GM19452 (cell line): ENCODE measurements at regions not wholly inside any gene's neighbourhood (a gene's known extent, or its start where the extent isn't known, plus 50 kb on each side); places are given as distances from the start of the nearest gene placed in this dataset.

Experiments
- ATAC-seq: cut with Tn5 transposase; IDR thresholded peaks from one replicate; pipeline ENCODE4 v1.9.1; 2021; ENCODE audit not compliant: unreplicated experiment

DNA sequence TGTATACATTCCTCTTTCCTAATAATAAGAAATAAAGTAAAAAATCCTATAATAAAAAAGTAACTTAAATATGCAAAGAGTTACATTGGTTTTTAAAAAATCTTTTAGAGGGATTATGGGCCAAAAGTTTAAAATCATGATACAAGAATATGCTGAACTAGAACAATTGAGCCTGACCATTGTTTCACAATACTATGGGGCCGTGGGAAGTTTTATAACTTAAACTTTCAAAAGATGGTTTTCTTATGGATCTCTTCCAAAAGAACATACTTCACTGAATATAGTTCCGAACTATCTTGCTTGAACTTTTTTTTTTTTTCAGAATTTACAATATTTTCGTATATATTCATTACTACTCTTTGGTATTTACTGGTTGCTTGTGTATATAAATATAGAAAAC, 97.6 kb downstream of the NFKBIZ start:
- ATAC-seq = no peak

DNA sequence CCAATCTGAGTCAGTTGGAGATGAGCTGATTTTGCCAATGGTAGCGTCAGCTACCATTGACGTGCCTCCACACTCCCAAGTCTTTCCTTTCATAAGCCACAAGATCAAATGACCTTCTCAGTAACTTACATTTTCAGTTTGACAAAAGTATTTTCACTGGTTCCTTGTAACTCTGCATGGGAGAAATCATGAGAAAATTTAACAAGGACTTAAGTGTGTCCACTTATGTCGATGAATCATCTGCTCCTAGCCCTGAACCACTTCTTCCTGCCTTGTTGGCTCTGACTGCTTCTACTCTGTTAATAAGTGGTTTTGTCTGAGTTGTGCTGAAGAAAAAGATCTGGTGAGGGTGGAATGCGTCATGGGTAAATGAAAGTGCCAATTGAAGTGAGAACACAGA, 101.2 kb downstream of the NFKBIZ start:
- ATAC-seq = peak; percentile 88

DNA sequence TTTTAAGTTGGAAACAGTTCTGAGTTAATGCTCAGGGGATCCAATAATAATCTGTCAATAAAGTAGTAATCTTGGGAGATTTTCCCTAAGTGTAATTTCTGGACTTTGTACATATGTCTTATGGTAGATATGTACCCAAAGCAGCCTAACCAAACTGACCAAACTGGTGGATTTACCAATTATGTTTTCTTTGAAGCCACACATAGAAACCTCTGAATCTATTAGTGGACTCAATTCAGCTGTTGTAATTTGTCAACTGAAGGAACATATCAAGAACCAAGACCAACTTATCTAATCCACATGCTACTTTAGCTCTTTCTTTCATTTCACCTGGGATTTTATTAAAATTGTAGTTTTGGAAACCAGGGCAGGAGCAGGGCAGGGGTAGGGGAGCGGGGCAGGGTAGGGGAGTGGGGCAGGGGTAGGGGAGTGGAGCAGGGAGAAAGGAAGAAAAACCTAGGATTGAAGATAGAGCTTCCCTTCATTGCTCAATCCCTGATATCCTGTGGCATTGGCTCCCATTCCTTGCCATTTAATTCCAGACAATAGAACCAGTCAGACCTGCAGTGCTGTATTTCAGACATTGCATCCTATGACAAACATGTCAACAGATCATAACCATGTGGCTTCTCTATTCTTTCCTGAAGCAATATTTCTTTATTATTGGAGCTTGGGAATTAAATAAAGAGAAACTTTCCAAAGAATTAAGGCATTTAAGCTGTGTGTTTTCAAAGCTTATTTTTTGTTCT, 101.8 kb downstream of the NFKBIZ start:
- peak; percentile 31 for ATAC-seq

DNA sequence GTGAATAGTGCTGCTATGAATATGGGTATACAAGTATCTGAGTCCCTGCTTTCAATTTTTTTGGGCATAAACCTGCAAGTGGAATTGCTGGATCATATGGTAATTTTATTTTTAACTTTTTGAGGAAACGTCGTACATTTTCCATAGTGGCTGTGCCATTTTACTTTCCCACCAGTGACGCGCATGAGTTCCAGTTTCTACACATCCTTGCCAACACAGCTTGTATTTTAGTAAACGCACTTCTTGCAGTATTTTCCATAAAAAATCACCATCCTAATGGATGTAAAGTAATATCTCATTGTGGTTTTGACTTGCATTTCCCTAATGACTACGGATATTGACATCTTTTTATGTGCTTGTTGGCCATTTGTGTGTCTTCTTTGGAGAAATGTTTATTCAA, 105.0 kb downstream of the NFKBIZ start:
- ATAC-seq = no peak

DNA sequence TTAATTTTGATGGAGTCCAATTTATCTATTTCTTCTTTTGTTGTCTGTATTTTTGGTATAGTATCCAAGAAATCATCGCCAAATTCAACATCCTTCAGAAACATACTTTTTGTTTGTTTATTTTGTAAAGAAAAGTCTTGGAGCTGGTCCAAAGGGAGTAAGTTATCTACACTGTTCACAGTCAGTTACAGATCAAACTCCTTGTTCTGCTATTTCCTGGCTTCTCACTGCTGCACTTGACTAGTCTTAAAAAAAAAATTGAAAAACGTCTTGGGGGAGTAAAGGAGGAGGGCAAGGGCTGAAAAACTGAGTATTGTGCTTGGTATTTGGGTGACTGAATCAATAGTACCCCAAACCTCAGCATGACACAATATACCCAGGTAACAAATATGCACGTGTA, 105.6 kb downstream of the NFKBIZ start:
- ATAC-seq = no peak

DNA sequence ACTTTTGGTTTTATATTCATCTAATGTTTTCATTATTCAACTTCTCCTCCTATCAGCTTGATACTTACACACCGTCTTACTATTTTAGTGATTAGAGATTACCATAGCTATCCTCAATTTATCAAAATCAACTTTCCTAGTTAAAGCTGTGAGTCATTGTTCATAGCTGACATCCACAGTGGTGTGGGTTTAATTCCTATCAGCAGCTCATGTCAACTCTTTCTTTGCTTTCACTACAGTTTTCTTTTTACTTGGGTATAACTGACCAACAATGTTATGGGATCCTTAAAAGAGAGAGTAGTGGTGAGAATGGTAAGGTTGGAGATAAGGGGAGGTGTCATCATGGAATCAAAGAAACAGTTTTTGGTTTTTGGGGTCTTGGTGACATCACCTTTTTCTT, 112.7 kb downstream of the NFKBIZ start:
- ATAC-seq = no peak

DNA sequence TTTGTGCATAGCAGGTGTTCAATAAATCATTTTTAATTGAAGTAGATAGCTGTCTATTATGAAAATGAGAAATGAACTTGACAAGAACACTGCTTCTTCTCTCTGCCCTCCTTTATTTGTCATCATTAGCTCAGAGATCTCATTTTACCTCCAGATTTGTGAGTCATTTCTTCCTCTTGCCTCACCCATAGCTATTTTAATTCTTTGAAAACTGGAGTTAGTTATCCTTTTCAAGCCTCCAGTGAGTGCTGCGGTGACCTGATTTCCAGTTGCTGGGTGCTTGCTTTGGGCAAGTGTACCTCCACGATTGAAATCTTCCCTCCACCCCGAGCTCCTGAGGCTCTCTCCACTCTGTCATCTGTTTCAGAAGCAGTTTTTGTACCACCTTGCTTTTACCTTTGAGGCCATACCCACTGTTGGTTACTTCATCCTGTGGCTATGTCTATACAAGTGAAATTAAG, 114.6 kb downstream of the NFKBIZ start:
- no peak for ATAC-seq

DNA sequence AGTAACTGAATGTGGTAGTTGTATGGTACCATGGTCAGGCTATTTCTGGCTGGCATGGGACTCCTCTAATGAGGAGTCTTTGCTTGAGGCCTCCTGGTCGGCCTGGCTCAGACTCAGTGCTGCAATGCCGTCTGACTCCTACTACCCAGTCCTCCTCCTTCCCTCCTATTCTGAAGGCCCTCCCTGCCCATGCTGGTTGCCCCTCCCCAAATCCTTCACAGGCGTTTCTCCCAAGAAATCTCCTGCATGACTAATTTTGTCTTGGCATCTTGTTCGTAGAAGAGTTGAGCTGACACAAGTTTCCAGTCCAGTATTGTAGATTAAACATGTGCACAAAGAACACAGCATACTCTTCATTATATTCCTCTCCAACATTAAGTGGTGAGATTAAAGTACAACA, 115.5 kb downstream of the NFKBIZ start:
- ATAC-seq = no peak

DNA sequence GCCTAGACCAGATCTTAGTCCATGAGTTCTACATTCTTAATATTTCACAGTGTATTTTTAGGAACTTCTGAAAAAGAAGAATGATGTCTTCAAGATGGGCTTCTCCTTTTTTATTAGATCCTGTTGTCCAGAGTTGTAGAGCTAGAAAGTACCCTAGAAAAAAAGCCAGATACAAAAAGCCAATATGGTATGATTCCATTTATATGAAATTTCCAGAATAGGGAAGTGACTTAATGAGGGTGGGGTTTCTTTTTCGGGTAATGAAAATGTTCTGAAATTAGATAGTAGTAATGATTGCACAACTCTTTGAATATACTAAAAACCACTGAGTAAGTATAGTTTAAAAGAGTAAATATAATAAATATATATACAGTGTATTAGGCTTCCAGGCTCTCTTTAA, 116.9 kb downstream of the NFKBIZ start:
- no peak for ATAC-seq

DNA sequence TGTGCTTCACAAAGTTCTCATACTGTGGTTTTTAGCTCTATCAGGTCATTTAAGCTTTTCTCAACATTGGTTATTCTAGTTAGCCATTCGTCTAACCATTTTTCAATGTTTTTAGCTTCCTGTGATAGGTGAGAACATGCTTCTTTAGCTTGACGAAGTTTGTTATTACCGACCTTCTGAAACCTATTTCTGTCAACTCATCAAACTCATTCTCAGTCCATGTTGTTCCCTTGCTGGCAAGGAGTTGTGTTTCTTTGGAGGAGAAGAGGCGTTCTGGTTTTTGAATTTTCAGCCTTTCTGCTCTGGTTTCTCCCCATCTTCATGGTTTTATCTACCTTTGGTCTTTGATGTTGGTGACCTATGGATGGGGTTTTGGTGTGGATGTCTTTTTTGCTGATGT, 120.9 kb downstream of the NFKBIZ start:
- ATAC-seq = no peak

DNA sequence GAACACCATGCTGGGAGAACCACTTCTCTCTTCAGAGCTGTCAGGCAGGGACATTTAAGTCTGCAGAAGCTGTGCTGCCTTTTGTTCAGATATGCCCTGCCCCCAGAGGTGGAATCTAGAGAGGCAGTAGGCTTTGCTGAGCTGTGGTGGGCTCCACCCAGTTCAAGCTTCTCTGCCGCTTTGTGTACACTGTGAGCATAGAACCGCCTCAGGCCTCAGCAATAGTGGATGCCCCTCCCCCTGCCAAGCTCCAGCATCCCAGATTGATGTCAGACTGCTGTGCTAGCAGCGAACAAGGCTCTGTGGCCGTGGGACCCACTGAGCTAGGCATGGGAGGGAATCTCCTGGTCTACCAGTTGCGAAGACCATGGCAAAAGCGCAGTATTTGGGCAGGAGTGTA, 121.6 kb downstream of the NFKBIZ start:
- ATAC-seq = no peak

DNA sequence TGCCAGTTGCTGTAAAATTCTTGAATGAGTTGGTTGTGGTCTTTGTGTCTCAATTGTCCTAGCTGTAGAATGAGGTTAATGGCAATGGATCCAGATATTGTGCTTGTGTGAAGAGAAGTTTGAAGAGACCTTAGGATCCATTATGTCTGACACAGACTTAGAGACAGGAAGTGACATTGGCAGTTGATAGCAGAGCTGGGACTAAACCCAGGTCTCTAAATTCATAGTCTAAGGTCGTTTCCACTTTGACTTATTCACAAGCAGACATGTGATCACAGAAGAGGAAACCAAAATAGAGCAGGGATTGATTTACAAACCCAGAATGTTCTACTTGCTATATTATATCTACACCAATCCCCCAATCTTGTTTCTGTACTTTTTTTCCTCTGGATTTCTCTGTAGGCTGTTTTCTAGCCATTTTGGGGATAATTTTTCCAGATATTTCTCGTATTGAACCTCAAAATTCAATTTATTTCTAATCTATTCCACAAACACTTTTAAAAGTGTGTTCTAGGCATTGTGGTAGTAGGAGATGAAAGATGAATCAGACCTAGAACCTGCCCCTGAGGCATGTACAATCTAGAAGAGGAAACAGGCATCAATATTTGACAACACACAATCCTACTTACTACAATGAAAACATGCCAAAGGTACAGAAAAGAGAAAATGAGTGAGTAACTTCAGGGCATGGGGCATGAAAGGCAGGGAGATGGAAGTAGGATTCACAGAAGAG, 123.3 kb downstream of the NFKBIZ start:
- ATAC-seq = no peak

DNA sequence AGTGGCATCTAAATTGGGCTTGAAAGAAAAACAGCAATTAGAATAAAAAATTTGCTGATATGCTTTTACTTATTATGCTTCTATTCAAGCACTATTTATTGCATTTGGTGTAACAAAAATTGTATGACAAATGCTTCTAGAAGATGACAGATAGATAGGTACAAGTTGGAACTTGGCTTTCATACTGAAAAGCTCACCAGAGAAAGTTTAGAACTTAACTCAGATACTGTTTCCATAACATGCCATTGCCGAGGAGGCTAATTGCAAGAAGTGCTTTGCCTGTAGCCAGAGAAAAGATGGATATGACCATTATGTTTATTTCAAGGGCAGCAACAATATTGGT, 123.8 kb downstream of the NFKBIZ start:
- ATAC-seq = no peak

DNA sequence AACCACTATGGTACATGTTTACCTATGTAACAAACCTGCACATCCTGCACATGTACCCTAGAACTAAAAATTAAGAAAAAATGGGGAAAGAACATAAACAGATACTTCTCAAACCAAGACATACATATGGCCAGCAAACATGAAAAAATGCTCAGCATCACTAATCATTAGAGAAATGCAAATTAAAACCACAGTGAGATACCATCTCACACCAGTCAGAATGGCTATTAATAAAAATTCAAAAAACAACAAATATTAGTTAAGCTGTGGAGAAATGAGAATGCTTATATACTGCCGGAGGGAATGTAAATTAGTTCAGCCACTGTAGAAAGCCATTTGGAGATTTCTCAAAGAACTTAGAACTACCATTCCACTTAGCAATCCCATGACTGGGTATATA, 126.1 kb downstream of the NFKBIZ start:
- ATAC-seq = peak; percentile 37

DNA sequence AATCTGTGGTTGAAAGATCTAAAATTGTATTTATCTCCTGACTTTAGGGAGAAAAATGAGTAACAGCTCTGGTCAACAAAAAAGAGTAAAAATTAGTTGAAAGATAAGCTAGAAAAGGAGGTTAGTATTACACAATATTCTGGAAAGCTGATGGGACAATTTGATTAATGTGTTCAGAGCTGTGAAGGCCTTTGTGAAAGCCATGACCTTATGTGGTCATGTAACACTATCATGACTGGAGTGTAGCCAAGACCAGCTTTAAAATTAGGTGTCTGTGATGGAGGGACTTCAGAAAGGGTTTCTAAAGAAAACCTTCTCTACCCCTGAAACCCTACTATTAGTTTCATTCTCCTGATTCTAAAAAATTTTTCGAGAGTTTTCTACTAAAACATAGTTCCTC, 127.2 kb downstream of the NFKBIZ start:
- ATAC-seq = peak; percentile 93

DNA sequence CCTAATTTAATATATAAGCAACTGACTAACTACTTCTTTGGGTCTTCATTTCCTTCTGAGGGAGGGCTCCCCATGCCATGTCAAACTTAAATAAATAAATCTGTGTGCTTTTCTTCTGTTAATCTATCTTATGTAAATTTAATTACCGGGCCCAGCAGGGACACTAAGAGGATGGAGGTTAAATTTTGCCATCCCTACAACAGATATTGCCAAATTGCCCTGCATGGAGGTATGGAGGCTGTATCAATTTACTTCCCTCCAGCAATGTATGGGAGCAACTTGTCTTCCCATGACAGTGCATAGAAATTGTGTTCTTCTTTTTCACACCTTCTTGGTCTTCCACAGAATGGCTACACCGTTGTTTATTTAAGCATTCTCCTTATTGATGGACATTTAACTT, 129.0 kb downstream of the NFKBIZ start:
- ATAC-seq = no peak

DNA sequence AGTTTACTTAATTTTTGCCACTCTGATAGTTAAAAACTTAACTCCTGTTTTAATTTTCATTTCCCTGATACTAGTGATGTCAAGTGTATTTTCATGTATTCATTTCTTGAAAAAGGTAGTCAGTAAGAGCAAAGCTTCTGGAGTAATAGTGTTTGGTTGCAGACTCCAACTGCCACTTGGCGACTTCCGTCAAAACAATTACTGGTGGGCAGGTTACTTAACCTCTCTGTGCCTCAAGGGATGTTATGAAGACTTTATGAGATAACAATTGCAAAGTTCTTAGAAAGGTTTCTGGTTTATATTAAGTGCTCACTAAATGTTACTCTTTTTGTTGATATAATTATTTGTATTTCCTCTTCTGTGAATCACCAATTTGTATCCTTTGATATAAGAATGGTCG, 129.7 kb downstream of the NFKBIZ start:
- ATAC-seq = no peak

DNA sequence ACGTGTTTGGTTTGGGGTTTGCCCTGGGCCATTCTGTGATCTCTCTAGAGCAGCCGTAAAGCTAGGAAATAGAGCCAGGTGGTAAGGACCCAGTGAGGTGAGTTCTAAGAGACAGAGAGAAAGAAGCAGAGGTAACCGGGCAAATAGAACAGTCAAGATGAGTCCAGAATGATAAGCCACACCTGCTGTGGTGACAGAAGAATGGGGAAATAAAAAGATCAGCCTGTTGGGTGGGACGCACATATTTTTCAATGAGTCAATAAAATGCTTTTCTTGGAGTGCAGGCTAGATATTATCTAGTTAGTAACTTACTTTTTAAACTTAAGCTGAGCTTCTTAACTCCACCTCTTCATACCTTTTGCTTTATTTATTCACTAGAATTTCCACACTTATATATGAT, 135.0 kb downstream of the NFKBIZ start:
- ATAC-seq = no peak

DNA sequence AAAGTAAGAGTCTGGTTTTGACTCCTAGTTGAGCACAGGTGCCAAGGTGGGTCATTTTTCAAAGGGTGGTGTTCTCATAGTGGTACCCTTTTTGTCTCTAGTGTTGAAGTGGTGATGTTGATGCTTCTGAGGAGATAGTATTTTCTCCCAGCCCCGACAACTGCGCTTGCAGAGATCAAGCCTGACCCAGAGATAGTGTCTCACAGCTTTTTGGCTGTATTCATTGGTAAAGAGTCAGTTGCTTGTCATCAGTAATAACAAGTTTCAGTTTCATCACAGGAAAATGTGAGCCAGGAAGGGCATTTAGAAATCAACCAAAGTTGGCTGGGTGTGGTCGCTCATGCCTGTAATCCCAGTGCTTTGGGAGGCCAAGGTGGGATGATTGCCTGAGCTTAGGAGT, 139.3 kb downstream of the NFKBIZ start:
- peak; percentile 33 for ATAC-seq

DNA sequence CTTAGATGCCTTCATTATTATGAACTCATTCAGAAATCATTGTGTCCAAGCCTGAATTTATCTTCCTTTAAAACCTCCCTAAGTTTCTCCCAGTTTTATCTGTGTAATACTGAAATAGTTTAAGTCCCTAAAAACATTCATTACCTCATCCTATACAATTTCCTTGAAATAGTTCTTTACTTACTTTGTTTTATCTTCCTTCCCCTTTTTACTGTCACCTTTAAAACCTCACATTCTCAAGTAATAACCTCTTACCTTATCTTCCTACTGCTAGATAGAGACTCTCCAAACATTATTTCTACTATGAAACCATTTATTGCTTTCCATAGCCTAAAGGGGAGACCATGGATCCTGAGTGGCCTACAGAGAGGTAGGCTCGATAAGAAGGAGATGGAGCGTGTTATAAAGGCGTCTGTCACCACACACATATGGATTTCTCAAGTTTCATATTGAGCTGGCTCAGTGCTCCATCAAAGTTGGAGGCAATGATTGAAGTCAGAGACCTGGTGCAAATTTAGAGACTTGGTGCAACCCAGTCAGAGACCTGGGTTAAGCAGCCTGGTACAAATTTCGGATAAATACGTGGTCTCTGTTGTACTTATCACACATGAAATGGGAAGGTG, 140.4 kb downstream of the NFKBIZ start:
- no peak for ATAC-seq

DNA sequence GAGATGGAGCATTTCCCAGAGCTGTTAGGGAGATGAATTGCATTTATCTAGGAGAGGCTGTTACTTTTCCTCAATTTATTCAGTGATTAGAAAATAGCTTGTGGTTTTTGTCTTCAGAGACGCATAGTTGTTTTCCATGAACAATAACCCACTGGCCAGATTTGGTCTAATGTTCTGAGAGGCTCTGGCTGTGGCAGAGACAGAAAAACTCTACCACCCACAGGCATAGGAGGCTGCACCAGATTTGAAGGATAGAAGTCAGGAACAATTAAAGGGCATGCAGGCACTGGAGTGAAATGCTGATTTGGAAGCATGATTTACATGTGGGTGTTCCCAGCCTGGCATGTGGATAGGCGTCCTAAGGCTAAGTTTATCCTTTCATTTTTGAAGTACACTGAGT, 143.5 kb downstream of the NFKBIZ start:
- ATAC-seq = no peak

DNA sequence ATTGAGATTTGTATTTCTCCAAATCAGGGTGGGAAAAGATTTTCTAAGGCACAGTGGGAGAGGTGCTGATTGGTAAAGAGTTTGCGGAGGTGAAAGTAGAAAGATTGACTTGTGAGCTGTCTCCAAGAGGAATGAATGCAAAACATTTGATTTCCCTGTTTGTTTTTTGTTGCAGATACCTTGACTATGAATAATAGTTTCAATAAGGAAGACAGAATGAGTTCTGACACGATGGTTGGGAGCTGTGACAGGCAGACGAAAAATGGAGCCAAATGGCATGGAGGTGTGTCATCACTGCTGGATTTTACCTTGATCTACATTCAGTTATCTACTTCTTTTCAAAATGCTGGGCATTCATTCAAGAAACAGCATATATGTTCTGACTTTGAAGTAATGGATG, 145.1 kb downstream of the NFKBIZ start:
- no peak for ATAC-seq
